ENCODE measurements at regions not wholly inside any gene's neighbourhood (a gene's known extent, or its start where the extent isn't known, plus 50 kb on each side); places are given as distances from the start of the nearest gene placed in this dataset.

DNA sequence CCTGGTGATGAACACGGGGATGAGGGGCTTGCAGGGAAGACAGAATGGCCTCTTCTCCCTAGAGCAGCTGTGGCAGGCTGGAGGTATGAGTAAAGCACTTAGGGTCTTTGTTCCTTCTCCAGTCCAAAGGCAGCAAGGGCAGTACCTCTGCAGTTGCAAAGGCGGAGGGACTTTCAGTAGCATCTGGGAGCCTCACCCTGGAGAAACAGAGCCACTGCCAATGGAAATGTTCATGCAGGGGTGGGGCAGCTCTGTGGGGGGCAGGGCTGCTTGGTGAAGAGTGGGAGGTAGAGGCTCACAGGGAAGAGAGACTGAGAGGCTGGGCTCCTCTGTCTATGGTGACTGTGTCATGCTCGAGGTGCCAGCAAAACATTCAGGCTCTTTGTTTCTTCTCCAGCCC lies 344.1 kb upstream of the CHAC2 start:
- TF ChIP-seq, protein P1, sequence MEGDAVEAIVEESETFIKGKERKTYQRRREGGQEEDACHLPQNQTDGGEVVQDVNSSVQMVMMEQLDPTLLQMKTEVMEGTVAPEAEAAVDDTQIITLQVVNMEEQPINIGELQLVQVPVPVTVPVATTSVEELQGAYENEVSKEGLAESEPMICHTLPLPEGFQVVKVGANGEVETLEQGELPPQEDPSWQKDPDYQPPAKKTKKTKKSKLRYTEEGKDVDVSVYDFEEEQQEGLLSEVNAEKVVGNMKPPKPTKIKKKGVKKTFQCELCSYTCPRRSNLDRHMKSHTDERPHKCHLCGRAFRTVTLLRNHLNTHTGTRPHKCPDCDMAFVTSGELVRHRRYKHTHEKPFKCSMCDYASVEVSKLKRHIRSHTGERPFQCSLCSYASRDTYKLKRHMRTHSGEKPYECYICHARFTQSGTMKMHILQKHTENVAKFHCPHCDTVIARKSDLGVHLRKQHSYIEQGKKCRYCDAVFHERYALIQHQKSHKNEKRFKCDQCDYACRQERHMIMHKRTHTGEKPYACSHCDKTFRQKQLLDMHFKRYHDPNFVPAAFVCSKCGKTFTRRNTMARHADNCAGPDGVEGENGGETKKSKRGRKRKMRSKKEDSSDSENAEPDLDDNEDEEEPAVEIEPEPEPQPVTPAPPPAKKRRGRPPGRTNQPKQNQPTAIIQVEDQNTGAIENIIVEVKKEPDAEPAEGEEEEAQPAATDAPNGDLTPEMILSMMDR (IDR thresholded peaks at IDR 0.05 in 4 of 5, conservative IDR thresholded peaks at IDR 0.05 in 1 of 5) = no peak
- no peak for DNase-seq
- in situ Hi-C loops (cut with MboI; ENCODE audit: low sequenced_read_pairs in 4 of 4) (no loop called here), intact Hi-C loops (cut with DNase I; ENCODE audit: low total_unique reads) (no loop called here)
- Histone ChIP-seq H3K36me3 (no peaks in the 10 kb centered on the region), H3K27ac (no peak overlapping the region), H3K27me3 (no peaks in the 10 kb centered on the region), H3K4me1 (no peaks in the 10 kb centered on the region), H3K9me3 (no peaks in the 10 kb centered on the region), H3K4me3 (no peak overlapping the region)
- no peak for ATAC-seq

DNA sequence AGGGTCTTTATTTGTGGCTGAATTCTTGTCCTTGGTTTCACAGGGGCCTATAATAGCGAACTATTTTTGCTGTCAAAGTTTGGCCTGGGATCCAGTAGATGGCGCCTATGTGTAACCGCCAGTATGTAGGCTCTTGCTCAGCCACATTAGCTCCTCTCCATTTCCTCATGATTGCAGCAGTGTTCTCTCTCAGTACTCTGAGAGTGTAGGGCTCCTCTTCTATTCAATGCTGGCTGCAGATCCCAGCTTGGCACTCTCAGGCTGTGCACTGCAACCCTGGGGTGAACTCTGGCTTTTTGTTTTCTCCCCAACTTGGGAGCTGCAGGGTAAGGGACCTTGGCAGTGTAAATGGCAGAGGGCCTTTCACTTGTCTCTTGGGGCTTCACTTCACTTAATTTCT lies 344.6 kb upstream of the CHAC2 start:
- H3K4me3 ChIP-seq = no peak overlapping the region
- TF ChIP-seq, protein P1 (IDR thresholded peaks at IDR 0.05 in 4 of 5, conservative IDR thresholded peaks at IDR 0.05 in 1 of 5) = peak in 2 of 5 experiments; percentile 22 to 29
- no peak for TF ChIP-seq POLR2A (IDR thresholded peaks at IDR 0.05)
- H3K9me3 ChIP-seq = no peaks in the 10 kb centered on the region
- no peaks in the 10 kb centered on the region for H3K27me3 ChIP-seq
- no peak overlapping the region for H3K27ac ChIP-seq
- intact Hi-C loops (cut with DNase I; ENCODE audit: low total_unique reads) (no loop called here), in situ Hi-C loops (cut with MboI; ENCODE audit: low sequenced_read_pairs in 4 of 4) (no loop called here)
- no peak for ATAC-seq
- no peaks in the 10 kb centered on the region for H3K4me1 ChIP-seq
- no peaks in the 10 kb centered on the region for H3K36me3 ChIP-seq
- DNase-seq = no peak

DNA sequence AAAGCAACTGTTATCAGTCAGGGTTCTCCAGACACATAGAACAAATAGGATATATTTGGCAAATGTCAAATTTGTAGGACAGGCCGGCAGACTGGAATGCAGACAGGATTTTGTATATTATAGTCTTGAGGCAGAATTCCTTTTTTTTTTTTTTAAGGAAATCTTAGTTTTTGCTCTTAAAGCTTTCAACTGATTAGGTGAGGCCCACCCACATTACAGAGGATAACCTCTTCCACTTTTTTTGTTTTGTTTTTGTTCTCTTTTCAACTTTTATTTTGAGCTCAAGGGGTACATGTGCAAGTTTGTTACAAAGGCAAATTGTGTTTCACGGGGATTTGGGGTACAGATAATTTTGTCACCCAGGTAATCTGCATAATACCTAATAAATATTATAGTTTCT lies 350.2 kb upstream of the CHAC2 start:
- ATAC-seq (no peak), DNase-seq (no peak)
- in situ Hi-C loops (cut with MboI; ENCODE audit: low sequenced_read_pairs in 4 of 4) = no loop called here
- H3K27me3 ChIP-seq = no peaks in the 10 kb centered on the region
- no peak overlapping the region for H3K27ac ChIP-seq
- H3K4me3 ChIP-seq = no peak overlapping the region
- intact Hi-C loops (cut with DNase I; ENCODE audit: low total_unique reads) = no loop called here
- no peaks in the 10 kb centered on the region for H3K4me1 ChIP-seq
- H3K9me3 ChIP-seq = no peaks in the 10 kb centered on the region
- H3K36me3 ChIP-seq = no peaks in the 10 kb centered on the region
- TF ChIP-seq, protein P1 (IDR thresholded peaks at IDR 0.05 in 4 of 5, conservative IDR thresholded peaks at IDR 0.05 in 1 of 5) = no peak
- TF ChIP-seq POLR2A (IDR thresholded peaks at IDR 0.05) = no peak

DNA sequence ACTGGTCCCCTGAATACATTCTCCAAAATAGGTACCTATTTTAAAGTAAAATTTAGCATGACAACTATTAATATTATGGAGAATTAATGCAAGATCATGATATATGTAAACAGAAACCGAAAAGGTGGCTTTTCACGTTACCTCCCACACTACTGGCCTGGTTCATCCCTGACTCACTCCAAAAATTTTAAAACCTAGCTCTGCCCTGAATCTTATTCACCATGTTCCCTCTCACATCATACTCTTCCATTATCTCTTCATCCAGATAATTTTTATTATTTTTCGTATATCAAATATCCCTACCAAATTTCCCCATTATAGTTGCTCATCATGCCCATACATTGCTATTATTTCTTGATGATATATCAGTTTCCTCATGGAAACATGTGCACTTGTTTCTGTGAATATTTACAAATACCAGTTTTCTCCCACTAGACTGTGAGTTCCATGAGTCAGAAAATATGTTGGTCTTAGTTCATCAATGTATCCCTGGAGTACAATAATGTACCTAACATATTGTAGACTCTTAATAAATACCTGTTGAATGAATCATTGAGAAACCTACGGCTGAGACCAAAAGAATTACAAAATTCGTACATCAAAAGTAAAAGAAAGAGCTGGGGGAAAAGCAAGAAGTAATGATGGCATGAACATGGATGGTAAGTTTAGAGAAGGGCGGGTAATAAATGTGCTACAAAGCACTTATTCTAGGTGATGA lies 360.1 kb upstream of the CHAC2 start:
- Histone ChIP-seq H3K9me3 (no peaks in the 10 kb centered on the region), H3K27ac (no peak overlapping the region), H3K36me3 (no peaks in the 10 kb centered on the region), H3K4me3 (no peak overlapping the region), H3K4me1 (no peaks in the 10 kb centered on the region), H3K27me3 (no peaks in the 10 kb centered on the region)
- no peak for ATAC-seq
- TF ChIP-seq POLR2A (IDR thresholded peaks at IDR 0.05) = no peak
- TF ChIP-seq, protein P1 (IDR thresholded peaks at IDR 0.05 in 4 of 5, conservative IDR thresholded peaks at IDR 0.05 in 1 of 5) = no peak
- intact Hi-C loops (cut with DNase I; ENCODE audit: low total_unique reads) = no loop called here
- in situ Hi-C loops (cut with MboI; ENCODE audit: low sequenced_read_pairs in 4 of 4) = no loop called here
- no peak for DNase-seq

All from gastrocnemius medialis (tissue), 4 donors.